ENCODE measurements at regions not wholly inside any gene's neighbourhood (a gene's known extent, or its start where the extent isn't known, plus 50 kb on each side); places are given as distances from the start of the nearest gene placed in this dataset.

GRCh38 chrX:45295259-45295986 is 94.7 kb upstream of the DIPK2B start:
- DNase-seq (ENCODE audit: low read depth, low spot score) (no peak), ATAC-seq (no peak)
- ChIA-PET CTCF (no interaction called here), POLR2A (no interaction called here)
- Histone ChIP-seq H3K9me3 (ENCODE audit: control insufficient read depth, insufficient read depth, low read depth, low read length) (no peaks in the 10 kb centered on the region), H3K27ac (ENCODE audit: low read length) (no peak overlapping the region), H3K4me1 (ENCODE audit: control insufficient read depth, insufficient read depth, low read length) (no peaks in the 10 kb centered on the region), H3K36me3 (ENCODE audit: control insufficient read depth, insufficient read depth, low read length) (no peaks in the 10 kb centered on the region), H3K27me3 (ENCODE audit: control insufficient read depth, insufficient read depth, low read length) (no peaks in the 10 kb centered on the region), H3K4me3 (ENCODE audit: low read depth in 2 of 2, low read length in 2 of 2) (no peak overlapping the region)
- in situ Hi-C loops (cut with HindIII; ENCODE audit: low pct_unique_long_range_greater_than_20kb, low sequenced_read_pairs), result no loop called here
- TF ChIP-seq SIN3A (IDR thresholded peaks at IDR 0.05; ENCODE audit: borderline replicate concordance, insufficient read depth, low read depth, low read length) (no peak), REST (IDR thresholded peaks at IDR 0.05; ENCODE audit: insufficient read depth in 1 of 2, low read depth in 2 of 2, low read length in 1 of 2) (no peak)
- BruUV-seq (replicated peaks), result no TSS peak
- intact Hi-C loops (cut with micrococcal nuclease; ENCODE audit: unreplicated experiment), result no loop called here

- H3K36me3 ChIP-seq (ENCODE audit: control insufficient read depth, insufficient read depth, low read length), result no peaks in the 10 kb centered on the region
- H3K4me3 ChIP-seq (ENCODE audit: low read depth in 2 of 2, low read length in 2 of 2), result no peak overlapping the region
- no peaks in the 10 kb centered on the region for H3K4me1 ChIP-seq (ENCODE audit: control insufficient read depth, insufficient read depth, low read length)
- in situ Hi-C loops (cut with HindIII; ENCODE audit: low pct_unique_long_range_greater_than_20kb, low sequenced_read_pairs) (no loop called here), intact Hi-C loops (cut with micrococcal nuclease; ENCODE audit: unreplicated experiment) (no loop called here)
- no TSS peak for BruUV-seq (replicated peaks)
- ATAC-seq, result no peak
- ChIA-PET CTCF (no interaction called here), POLR2A (no interaction called here)
- H3K9me3 ChIP-seq (ENCODE audit: control insufficient read depth, insufficient read depth, low read depth, low read length), result no peaks in the 10 kb centered on the region
- TF ChIP-seq CTCF (IDR thresholded peaks at IDR 0.05), result no peak
- TF ChIP-seq POLR2AphosphoS5 (IDR thresholded peaks at IDR 0.05; ENCODE audit: low read depth, low read length), result no peak
- no peak for TF ChIP-seq TCF7L2 (IDR thresholded peaks at IDR 0.05; ENCODE audit: low read depth, low read length)
- TF ChIP-seq REST (IDR thresholded peaks at IDR 0.05; ENCODE audit: insufficient read depth in 1 of 2, low read depth in 2 of 2, low read length in 1 of 2), result no peak
- TF ChIP-seq SIN3A (IDR thresholded peaks at IDR 0.05; ENCODE audit: borderline replicate concordance, insufficient read depth, low read depth, low read length), result no peak
- no peak for DNase-seq (ENCODE audit: low read depth, low spot score)
- H3K27me3 ChIP-seq (ENCODE audit: control insufficient read depth, insufficient read depth, low read length), result no peaks in the 10 kb centered on the region
- no peak overlapping the region for H3K27ac ChIP-seq (ENCODE audit: low read length)
Measured at GRCh38 chrX:45274576-45274975, 73.9 kb upstream of the DIPK2B start.

Measured in Panc1 (cell line).